NCI-H510A (cell line): ENCODE measurements at regions not wholly inside any gene's neighbourhood (a gene's known extent, or its start where the extent isn't known, plus 50 kb on each side); places are given as distances from the start of the nearest gene placed in this dataset.
"Not testable (repeated sequence)": the region's sequence is repeated elsewhere in the genome, so short reads cannot be mapped to it uniquely, and the experiment has no call there.

ENCODE experiments used
- DNase-seq: peaks from one replicate; lab custom pipeline; 2025; lab: John Stamatoyannopoulos, UW

DNA sequence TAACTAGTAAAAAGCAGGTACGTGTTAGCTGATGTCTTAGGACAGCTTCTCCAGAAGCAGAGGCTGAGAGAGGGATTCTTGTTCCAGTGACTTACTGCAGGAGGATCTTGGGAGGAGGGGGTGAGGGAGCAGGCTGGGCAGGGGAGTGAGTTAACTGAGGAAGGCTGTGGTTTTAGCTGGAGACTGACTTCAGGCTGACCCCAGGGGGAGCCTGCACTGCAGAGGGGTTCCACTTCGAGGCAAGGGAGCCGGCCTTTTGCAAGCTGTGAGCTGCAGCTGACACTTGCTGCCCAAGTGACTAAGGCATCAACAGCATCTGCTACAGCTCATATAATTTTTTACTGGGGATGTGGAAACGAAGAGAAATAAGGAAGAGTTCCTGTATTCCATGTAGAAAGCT is 50.4 kb upstream of the SOD1 start:
- DNase-seq: no peak

- no peak for DNase-seq
Observed at GRCh38 chr21:31607791-31608190, 51.7 kb upstream of the SOD1 start.

- no peak for DNase-seq
Observed at GRCh38 chr21:31606081-31606874, 53.2 kb upstream of the SOD1 start.

DNA sequence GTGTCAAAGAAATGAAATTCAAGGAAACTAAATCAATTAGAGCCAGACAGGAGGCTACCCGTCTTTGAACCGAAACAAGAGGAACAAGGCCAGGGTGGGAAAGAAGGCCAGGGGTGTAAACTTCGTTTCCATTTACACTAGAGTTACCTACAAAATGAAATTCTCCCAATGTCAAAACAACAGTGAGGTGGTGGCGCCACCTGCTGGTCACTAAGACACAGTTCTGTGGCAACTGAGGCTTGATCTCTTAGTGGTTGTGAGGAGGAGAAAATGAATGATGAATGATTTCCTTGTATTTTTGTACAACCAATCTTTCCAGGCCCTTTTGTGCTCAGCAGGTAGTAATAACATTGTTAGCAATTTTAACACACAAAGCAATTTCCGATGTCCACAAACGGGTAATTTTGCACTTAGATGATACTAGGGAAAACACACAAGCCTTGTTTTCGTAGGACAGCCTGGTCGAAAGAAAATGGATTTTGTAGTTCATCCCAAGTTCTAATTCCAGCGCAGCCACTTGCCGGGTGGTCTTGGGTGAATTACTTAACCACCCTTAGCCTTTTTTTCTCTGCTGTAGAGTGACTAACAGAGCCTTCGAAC is 54.8 kb upstream of the SOD1 start:
- no peak for DNase-seq

- DNase-seq: no peak
Observed at GRCh38 chr21:31599563-31599962, 59.9 kb upstream of the SOD1 start.

- no peak for DNase-seq
Observed at GRCh38 chr21:31599013-31599412, 60.5 kb upstream of the SOD1 start.

DNA sequence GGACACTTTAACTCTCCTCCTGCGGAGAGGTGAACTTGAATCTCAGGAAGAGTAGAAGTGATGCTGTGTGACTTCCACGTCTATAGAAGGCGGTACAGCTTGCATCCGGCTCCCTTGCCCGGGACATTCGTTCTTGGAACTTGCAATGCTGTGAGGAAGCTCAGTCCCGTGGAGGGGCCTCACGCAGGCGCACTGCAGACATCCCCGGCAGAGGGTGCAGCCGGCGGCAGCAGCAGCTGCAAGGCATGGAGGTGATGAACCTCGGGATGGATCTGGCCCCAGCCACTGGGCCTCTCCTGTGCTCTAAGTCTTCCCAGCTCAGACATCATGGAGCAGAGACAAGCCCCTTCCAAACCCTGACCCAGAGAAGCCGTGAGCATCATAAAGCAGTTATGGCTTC is 61.8 kb upstream of the SOD1 start:
- no peak for DNase-seq

- no peak for DNase-seq
Observed at GRCh38 chr21:31596055-31596454, 63.4 kb upstream of the SOD1 start.

- DNase-seq: no peak
Observed at GRCh38 chr21:31594726-31595125, 64.8 kb upstream of the SOD1 start.

- DNase-seq: no peak
Observed at GRCh38 chr21:31594279-31594678, 65.2 kb upstream of the SOD1 start.

- no peak for DNase-seq
Observed at GRCh38 chr21:31592963-31593560, 66.4 kb upstream of the SOD1 start.

DNA sequence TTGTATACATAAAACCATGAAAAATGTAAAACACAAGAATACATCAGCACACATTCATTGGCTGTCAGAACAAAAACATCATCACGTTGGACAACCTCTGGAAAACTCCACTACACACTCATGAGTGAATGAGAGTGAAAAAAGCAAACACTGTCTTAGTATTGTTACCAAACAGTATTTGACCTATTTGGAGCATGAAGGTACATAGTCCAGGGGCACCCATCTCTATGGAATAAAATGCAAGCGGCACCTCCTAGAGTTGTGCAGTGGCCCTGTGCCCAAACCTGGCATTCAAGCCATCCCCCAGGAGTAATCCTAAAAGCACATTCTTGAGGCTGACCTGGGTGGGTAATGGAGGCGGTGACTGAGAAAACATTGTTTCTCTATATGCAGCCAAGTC is 67.0 kb upstream of the SOD1 start:
- DNase-seq: no peak

DNA sequence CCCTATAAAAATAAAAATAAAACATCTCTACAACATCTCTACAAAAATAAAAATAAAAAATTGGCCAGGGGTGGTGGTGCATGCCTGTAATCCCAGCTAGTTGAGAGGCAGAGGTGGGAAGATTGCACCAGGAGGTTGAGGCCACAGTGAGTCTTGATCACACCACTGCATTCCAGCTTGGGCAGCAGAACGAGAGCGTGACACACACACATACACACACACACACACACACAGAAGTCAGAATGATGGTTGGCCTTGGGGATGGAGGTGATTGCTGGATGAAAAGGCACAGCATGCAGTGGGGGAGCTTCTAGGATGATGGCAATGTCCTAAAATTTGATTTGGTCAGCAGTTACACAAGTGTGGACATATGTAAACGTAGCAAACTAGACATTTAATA is 69.7 kb upstream of the SOD1 start:
- no peak for DNase-seq

- DNase-seq: no peak
Observed at GRCh38 chr21:31586118-31586517, 73.4 kb upstream of the SOD1 start.

- not testable (repeated sequence) for DNase-seq
Observed at GRCh38 chr21:31583937-31584336, 75.6 kb upstream of the SOD1 start.

DNA sequence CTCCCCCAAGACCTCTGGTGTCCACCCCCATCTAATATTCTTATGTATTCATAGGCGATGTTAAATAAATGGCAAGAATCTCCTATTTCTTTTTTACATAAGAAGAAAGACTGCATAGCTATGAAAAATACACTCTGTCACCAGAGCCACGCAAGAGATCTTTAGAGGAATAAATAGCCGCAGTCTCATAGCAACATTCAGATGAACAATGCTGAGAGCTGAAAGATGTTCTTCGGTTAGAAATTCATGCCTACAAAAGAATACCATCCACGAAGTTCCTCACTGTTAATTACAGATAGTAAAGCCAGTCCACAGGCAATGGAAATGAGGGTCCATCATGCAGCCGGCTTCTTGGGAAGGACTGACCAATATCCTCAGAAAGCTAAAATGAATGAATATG is 76.0 kb upstream of the SOD1 start:
- DNase-seq: no peak

DNA sequence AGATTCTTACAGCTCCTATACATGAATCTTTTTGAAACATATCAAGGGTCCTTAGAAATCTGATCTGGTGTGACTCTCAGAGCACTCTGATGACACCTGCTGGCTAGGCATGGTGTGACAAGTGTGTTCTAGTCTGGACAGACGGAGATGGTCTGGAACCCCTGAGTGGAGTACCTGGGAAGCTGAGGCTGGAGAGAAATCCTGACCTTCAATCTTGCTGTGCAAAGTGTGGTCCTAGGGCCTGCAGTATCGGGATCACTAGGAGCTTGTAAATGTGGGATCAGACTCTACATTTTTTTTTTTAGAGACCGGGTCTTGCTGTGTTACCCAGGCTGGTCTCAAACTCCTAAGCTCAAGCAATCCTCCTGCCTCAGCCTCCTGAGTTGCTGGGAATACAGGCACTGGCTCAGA is 78.6 kb upstream of the SOD1 start:
- no peak for DNase-seq

GRCh38 chr21:31577271-31577670 is 82.2 kb upstream of the SOD1 start:
- no peak for DNase-seq

DNA sequence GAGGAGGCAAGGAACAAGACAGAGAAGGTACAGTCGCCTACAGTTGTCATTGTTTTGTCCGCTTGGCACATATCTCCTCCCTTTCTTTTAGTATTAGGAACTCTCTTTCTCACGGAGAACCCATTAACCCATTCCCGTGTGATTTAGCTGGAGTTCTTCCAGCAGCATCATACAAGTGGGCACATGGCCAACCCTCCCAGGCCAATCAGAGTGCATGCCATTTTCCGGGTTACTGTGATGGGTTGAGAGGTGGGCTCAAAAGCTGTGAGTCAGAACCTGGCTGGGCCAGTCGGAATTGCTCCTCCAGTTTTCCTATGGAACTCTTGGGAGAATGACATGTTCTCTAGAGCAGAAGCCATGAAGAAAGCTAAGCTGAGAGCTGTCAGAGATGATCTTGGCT is 83.1 kb upstream of the SOD1 start:
- no peak for DNase-seq

DNA sequence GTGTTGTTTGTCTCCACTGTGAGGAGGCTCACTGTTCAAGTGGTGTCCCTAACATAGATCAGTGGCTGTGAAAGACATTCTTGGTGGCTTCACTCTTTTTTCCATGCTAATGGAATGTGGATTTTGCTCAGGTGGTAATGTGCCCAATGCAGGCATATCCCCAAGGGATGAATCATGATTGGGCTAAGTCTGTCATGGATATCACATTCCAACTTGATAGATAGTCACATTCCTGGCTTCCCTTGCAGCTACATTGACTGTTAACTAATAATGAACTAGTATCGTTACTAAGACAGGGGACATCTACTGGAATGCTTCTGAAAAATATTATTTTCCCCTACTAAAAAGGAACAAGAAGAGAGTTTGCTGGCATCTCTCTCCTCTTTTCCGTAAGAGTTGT is 86.3 kb upstream of the SOD1 start:
- no peak for DNase-seq

DNA sequence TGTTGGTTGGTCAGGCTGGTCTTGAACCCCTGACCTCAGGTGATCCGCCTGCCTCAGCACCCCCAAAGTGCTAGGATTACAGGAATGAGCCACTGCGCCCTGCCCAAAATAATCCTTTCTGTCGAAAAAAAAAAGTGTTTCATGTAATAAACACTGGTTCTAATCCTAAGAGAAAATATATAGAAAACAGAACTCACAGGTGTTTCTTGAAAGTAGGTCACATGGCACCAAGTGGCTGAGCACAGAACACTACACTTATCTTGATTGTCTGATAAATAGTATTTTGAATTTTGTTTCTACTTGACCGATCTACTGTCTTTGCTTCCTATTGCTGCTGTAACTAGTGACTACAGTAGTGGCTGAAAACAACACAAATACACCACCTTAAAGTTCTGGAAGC is 87.6 kb upstream of the SOD1 start:
- no peak for DNase-seq

- DNase-seq: no peak
Observed at GRCh38 chr21:31570824-31571566, 88.5 kb upstream of the SOD1 start.

DNA sequence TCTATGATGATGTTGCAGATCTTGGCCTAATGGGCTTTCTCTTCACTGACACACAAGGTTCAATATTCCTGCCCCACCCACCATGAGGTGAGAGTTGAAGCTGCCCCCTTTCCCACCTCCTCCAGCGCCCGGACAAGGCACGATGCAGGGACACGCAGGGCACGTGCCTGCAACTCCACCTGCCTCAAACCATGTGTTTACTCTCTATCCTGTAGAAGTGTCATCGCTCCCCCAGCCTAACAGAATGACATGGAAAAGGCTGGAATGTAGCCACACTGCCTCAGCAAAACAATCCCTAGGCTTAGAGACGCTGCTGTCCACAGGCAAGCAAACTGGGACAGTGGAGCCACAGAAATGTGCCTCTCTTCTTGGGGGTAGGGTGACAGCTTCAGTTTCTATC is 92.9 kb upstream of the SOD1 start:
- no peak for DNase-seq
